GM19035 (cell line): ENCODE measurements at regions not wholly inside any gene's neighbourhood (a gene's known extent, or its start where the extent isn't known, plus 50 kb on each side); places are given as distances from the start of the nearest gene placed in this dataset.

Source experiments
- ATAC-seq: cut with Tn5 transposase; IDR thresholded peaks from one replicate; pipeline ENCODE4 v1.9.1; 2021; ENCODE audit not compliant: unreplicated experiment

GRCh38 chr2:43088143-43089073, 138.0 kb downstream of the ZFP36L2 start:
- no peak for ATAC-seq

DNA sequence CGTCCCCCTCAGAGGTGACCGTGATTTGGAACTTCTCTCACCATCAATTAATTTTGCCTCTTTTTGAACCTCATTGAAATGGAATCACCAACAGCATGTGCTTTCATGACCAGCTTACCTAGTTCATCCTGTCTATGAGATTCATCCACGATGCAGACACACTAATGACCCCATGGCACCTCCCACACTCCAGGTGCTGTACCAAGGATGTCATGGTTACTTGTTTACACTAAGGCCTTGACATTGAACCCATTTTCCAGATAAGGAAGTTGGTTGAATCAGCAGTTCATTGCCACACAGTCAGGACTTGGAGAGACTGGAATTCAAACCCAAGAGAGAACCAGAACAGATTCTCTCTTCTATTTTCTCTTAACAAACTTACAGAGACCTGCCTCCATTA, 139.0 kb downstream of the ZFP36L2 start:
- no peak for ATAC-seq

- ATAC-seq = no peak
Measured at GRCh38 chr2:43086451-43087221, 139.8 kb downstream of the ZFP36L2 start.

GRCh38 chr2:43085929-43086328, 140.5 kb downstream of the ZFP36L2 start:
- no peak for ATAC-seq

DNA sequence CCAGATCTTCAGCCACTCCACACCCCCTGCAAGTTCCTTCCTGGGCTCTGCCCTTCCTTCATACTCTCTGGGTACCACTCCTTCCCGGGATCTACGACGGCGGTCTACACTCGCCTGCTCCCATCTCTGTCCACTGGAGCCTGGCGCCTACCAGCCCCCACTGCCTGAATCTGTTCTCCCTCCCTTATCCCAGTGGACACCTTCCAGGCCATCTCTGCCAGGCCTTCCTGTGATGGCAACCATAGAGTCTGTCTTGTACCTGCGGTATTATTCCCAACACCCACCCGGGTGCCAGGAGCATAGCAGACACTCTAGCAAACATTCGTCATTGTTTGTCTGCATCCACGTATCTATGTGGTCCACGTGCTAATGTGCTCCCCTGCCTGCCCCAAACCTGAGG, 140.9 kb downstream of the ZFP36L2 start:
- ATAC-seq = no peak

DNA sequence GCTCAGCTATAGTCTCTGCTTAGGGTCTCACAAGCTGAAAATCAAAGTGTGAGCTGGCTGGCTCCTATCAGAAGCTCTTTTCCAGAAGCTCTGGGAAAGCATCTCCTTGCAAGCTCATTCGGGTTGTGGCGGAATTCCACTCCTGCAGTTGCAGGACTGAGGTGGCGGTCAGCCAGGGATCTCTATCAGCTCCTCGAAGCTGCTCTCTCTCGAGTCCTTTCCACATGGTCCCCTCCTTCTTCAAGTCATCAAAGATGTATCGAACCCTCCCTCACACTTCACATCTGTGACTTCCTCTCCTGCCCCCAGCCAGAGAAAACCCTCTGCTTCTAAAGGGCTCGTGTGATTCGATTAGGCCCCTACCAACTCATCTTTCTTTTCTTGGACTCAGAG, 141.7 kb downstream of the ZFP36L2 start:
- ATAC-seq = no peak

DNA sequence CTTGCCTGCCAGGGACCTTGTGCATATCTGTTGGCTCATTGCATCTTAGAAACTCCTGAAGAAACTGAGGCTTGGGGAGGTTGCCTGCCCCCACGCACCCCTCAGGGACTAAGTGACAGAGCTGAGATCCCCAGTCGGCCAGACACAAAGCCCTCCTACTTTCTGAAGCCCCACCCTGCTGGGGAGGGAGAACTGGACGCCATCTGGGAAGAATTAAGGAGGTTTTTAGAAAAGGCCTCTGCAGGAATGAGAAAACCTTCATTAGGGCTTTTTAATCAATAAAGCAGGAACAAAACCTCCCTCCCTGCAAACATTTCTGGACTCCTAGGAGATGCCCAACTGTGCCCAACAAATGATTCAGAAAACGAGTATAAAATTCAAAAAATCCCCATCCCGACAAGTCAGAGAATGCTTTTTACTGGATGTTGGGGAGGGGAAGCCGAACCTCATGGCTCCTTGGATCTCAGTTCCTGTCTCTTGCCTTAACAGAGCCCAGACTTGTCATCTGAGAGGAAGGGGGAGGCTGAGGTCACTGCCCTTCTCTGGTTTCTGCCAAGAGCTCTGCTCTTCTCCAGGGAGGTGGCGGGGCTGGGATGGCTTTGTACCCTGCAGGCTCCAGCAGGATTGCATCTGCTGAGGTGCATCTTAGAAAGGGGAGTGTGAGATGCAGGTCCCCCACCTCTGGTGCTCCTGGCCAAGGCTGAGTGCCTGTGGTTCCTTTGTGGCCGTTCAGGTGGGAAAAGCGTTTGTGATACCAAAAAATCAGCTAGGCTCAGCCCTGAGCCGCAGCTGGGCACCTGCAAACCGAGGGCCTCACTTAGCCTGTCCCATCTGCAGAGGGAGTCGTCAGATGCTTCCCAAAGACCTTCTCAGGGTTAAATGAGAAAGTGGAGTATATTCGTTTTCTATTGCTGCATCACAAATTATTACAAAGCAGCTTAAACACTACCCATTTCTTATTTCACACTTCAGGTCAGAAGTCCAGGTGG, 142.4 kb downstream of the ZFP36L2 start:
- no peak for ATAC-seq

- no peak for ATAC-seq
Measured at GRCh38 chr2:43082903-43083677, 143.3 kb downstream of the ZFP36L2 start.

- no peak for ATAC-seq
Measured at GRCh38 chr2:43082111-43082894, 144.1 kb downstream of the ZFP36L2 start.

GRCh38 chr2:43081131-43081765, 145.2 kb downstream of the ZFP36L2 start:
- ATAC-seq = no peak

- ATAC-seq = no peak
Measured at GRCh38 chr2:43080571-43081021, 145.8 kb downstream of the ZFP36L2 start.

DNA sequence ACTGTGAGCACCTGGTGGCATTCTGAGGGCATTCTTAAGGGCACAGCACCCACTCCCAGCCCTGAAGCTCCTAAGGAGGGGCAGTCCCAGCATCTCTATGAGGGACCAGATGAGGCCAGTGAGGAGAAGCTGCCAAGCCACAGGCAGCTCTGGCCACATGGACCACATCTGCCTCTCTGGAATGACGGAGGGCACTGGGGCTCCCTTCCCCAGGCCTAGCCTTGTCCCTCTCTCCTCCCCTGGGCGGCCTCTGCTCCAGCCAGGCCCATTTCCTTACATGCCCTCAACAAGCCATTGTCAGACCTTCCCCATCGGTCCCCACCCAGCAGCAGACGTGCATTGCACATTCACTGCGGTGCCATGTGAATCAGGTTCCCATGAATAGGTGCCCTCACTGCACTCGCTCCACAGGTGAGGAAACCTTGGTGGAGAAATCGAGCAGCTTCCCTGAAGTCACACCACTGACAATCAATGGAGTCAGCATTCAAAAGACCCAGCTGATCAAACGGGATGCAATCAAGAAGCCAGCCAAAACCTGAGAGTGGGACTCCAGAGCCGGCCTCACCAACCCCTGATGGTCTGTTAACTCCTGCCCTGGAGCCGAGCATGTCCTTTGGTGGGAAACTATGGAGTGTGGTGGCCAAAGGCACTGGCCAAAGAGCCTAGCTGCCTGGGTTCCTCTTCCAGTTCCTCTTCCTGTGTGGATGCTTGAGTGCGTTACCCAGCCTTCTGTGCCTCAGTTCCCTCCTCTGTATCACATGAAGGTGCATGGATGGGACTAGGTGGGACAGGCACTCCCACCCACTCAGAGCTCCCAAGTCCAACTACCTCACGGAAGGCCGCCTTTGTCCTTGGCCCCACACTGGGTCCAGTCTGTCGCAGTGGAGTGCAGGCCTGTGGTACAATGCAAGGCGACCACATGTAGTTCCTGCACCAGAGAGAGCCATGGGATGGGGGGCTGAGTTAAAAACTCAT, 147.3 kb downstream of the ZFP36L2 start:
- no peak for ATAC-seq

- ATAC-seq = no peak
Measured at GRCh38 chr2:43078301-43078700, 148.1 kb downstream of the ZFP36L2 start.

DNA sequence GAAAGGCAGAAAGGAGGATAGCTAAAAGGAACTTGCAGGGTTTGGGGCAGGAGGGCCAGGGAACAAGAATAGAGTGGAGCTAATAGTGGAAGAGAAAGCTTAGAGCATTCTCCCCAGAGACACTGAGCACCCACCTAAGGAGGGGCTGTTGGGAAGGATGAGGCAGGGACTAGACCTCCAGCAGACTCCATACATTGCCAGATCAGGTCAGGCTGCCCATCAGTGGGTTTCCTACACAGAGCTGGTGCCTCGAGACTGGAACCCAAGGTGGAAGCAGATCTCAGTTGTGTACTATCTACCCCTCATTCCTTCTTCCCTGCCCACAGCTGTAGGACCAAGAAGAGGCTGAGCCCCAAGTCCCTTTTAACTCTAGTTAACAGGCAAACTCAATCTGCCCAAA, 148.5 kb downstream of the ZFP36L2 start:
- ATAC-seq = no peak

GRCh38 chr2:43076676-43077075, 149.7 kb downstream of the ZFP36L2 start:
- no peak for ATAC-seq

DNA sequence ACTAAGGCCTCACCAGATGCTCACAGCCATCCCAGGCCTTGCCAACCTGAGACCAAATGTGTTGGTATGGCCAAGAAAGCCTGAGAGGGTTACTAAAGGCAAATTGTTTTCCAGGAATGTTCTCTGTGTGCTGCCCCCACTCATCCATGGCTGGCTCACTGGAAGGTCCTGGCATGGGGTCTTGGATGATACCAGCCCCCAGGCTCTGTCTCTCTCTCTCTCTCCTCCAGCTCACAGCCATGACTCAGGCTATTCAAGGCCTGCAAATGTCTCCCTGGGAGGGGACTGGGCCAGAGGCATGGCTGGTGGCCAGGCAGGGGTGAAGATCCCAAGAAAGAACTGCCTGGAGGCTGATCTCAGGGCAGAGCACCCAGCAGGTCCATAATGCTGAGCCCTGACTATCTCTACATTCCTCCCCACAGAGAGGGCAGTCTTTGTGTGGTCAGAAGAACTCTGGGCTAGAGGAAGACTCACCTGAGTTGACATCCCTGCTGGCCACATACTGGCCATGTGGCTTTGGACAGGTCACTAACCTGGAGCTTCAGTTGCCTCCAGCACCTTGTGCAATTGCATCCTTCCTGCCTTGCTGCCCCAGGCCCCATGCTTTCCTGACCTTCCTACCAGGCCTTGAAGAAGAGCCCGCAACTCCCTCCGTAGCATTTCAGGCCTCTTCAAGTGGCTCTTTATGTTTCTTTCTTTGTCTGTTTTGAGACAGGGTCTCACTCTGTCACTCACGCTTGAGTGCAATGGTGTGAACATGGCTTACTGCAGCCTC, 150.4 kb downstream of the ZFP36L2 start:
- ATAC-seq = no peak

- no peak for ATAC-seq
Measured at GRCh38 chr2:43075054-43075593, 151.3 kb downstream of the ZFP36L2 start.
